GM10266 (cell line): ENCODE measurements at regions not wholly inside any gene's neighbourhood (a gene's known extent, or its start where the extent isn't known, plus 50 kb on each side); places are given as distances from the start of the nearest gene placed in this dataset.

Experiments
- DNase-seq: peaks from one replicate; pipeline ENCODE4 v3.0.0; 2012; ENCODE audit errors: extremely low spot score
- TF ChIP-seq, protein P1 (sequence below): IDR thresholded peaks from 2 replicates; pipeline ENCODE4 v1.5.1; 2012; ENCODE audit warnings: mild to moderate bottlenecking, low read depth; ENCODE audit not compliant: control insufficient read depth, insufficient read depth; ENCODE audit errors: missing control alignments

DNA sequence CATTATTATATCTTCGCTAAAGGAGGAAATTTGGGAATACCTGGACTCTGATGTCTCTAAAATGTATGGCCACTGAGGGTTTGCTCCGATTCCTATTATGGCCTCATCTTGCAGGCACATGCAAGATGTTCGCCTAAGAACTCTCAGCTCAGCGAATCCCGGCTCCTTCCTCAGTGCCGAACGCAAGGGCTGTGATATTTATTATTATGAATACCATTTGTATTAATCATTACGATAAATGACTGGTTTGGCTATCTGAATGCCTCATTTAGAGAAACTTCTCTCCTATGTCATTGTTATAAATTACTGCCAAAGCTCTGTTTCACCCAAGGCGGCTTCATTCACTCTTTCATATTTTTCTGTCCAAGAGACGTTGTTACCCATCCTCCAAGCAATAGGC is 369.7 kb upstream of the TSHZ3 start:
- TF ChIP-seq, protein P1, sequence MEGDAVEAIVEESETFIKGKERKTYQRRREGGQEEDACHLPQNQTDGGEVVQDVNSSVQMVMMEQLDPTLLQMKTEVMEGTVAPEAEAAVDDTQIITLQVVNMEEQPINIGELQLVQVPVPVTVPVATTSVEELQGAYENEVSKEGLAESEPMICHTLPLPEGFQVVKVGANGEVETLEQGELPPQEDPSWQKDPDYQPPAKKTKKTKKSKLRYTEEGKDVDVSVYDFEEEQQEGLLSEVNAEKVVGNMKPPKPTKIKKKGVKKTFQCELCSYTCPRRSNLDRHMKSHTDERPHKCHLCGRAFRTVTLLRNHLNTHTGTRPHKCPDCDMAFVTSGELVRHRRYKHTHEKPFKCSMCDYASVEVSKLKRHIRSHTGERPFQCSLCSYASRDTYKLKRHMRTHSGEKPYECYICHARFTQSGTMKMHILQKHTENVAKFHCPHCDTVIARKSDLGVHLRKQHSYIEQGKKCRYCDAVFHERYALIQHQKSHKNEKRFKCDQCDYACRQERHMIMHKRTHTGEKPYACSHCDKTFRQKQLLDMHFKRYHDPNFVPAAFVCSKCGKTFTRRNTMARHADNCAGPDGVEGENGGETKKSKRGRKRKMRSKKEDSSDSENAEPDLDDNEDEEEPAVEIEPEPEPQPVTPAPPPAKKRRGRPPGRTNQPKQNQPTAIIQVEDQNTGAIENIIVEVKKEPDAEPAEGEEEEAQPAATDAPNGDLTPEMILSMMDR = no peak
- DNase-seq = no peak

DNA sequence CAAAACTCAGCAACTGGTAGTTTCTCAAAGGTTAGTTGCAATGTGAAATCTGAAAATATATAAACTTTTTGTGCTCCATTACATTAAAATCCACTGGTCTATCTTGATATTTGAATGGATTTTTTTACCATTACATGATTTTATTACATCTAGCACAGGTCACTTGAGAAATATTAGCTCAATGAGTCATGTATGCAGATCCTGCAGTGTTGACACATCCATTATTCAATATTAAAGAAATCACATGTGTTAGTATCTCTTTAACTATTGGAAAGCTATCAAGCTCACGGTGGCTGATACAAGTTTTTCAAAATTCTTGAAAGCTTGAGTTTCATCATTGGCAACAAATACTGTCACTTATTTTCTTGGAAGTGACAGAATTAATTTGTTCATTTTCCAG is 373.9 kb upstream of the TSHZ3 start:
- no peak for DNase-seq
- TF ChIP-seq, protein P1 = no peak

GRCh38 chr19:31725051-31725450 is 375.8 kb upstream of the TSHZ3 start:
- TF ChIP-seq, protein P1 = no peak
- DNase-seq = no peak

DNA sequence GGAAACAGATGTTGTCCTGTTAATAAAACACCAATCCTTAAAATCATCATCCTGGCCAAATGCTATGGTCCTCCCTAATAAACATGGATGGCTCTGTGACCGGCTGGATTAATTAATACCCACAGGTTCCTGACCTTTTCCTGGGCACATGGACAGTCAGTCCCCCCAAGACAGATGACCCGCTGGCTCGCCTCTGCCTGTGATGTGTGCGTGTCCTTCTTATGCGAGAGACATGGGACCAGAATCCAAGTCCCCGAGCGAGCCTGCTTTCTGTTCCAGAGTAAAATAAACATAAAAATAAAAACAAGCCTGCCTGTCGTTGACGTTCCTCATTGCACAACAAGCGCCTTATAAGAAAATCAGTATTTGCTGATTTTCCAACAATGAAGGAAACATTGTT is 378.3 kb upstream of the TSHZ3 start:
- TF ChIP-seq, protein P1 = no peak
- no peak for DNase-seq

DNA sequence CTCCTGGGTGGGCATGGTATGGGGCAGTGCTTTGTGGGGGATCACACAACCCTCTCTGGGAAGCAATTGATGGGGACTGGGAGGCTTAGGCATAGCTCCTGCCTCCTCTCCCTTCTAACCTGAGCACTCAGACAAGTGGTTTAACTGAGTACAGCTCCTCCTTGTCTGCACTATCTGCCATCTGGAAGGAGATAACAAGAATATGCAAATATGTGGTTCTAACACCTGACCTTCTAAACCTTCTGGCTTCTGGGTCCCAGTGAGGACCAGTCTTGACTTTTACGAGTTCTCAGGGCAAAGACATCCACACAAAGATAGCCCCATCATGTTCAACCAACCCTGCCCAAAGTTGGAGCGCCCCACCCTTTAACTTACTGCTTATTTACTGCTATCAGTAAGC is 381.0 kb upstream of the TSHZ3 start:
- TF ChIP-seq, protein P1 = no peak
- DNase-seq = no peak

GRCh38 chr19:31733591-31733990 is 384.4 kb upstream of the TSHZ3 start:
- DNase-seq = no peak
- TF ChIP-seq, protein P1 = no peak

DNA sequence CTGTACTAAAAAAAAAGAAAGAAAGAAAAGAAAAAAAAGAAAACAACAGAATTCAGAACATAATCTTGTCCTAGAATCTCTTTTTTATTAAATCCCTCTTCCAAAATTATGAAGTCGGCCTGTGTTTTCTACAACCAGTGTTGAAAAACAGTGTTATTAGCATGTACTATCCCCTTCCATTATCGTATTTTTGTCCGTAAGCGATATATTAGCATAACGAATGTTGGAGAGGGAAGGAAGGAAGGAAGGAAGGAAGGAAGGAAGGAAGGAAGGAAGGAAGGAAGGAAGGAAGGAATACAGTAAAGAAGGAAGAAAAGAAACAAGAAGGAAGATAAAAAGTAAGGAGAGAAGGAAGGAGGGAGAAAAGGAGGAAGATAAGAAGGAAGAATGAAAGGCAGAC is 393.0 kb upstream of the TSHZ3 start:
- no peak for DNase-seq

More for the DNA sequence above, 393.0 kb upstream of the TSHZ3 start:
- TF ChIP-seq, protein P1 = no peak
